Stimulated activated CD4-positive, alpha-beta T cell treated with anti-CD3 and anti-CD28 coated beads, Interleukin-4, amount 100 ng/mL, for 48 hours (primary cell): ENCODE measurements at regions not wholly inside any gene's neighbourhood (a gene's known extent, or its start where the extent isn't known, plus 50 kb on each side); places are given as distances from the start of the nearest gene placed in this dataset.

Experiments used
- DNase-seq, 2 donors: peaks; one replicate each; pipeline ENCODE4 v3.0.0-alpha.2; 2020; ENCODE audit warnings: low read depth in 2 of 2

GRCh38 chr2:207257251-207258250, 91.8 kb upstream of the KLF7 start:
- no peak for DNase-seq

GRCh38 chr2:207258263-207258991, 92.7 kb upstream of the KLF7 start:
- DNase-seq: no peak

DNA sequence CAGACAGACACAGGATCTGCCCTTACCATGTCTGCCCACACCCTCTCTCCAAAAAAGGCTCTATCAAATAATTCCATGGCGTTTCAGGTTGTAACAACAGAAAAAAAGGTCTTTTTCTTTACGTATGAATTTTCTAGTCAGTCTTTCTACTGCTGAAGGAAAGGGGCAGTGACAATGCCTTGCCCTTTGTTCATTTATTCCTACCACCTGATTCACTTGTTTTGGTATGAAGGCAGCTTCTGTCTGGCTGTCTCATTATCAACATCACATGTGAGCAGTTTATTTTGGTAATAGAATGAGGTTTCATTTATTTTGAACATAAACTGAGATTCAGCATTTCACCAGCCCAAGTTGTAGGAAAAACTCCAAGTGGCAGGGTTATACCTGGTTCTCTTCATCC, 94.3 kb upstream of the KLF7 start:
- DNase-seq: no peak

DNA sequence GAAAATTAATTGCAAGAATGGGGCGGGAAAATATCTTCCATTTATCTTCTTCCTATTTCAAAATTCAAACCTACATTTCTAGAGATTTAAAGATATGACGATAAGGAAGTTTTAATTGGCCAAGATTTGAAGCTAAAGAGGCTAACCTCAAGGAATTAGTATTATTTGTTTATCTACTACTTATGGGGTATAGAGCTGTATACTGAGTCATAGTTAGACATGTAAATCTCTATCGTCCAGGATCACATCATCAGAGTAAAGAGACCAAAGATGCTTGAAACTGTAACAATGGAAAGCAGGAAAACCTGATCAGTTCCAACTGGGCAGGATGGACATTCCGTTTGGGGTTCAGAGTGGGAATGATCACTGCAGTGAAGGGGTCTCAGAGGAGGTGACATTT, 95.2 kb upstream of the KLF7 start:
- no peak for DNase-seq

- no peak for DNase-seq
Observed at GRCh38 chr2:207264310-207264709, 98.6 kb upstream of the KLF7 start.

DNA sequence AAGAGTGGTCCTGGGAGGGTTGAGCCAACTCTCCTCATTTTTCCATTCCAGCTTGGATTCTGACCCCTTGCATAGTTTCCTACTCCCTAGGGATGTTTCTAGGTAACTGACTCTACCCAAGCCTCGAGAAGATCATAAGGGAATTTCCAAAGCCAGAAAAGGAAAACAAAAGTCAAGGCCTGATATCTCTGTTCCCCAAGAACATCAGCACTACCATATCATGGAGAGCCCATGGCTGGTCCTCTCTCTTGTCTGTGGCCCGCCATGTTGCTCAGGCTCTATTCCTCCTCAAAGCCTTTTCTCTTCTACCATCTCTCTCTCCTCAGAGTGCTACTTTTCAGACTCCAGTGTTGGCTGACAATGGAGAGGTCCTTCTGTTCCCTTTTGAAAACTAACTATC, 99.6 kb upstream of the KLF7 start:
- no peak for DNase-seq

DNA sequence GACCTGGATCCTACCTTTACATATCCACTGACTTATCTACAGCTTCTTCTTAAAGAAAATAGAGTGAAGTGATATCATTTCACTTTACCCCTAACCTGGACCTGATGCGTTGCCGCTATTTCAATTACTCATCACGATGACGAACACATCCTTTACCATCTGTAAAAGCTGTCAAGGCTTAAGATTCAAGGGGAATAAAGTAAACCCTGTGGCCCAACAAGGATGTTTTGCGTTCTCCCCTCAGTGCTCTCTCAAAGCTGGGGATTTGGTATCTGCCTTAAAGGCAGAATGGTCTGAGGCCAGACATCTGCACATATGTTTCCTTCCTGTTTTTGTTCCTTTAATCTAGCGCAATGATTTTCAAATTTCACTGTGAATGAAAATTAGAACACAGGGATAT, 100.1 kb upstream of the KLF7 start:
- no peak for DNase-seq

- DNase-seq: no peak
Observed at GRCh38 chr2:207266648-207267047, 100.9 kb upstream of the KLF7 start.

- DNase-seq: no peak
Observed at GRCh38 chr2:207269038-207269437, 103.3 kb upstream of the KLF7 start.

GRCh38 chr2:207274530-207275189, 108.9 kb upstream of the KLF7 start:
- DNase-seq: no peak

DNA sequence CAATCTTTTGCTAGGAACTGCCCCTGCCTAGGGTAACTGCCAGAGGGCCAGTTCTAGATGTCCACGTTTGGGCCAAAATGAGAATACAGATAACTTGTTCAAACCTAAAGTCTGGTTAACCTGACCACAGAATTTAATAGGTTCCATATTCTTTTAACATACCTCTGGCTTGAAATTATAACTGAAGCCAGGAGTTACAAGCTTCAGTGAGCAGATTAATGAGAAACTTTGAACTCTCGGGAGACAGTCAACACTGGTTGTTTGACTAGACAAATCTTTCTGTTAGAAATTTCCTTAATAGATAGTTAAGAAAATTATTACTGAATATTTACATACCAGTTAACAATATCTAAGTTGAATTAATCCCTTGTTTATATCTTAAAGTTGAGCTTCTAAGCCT, 110.0 kb upstream of the KLF7 start:
- DNase-seq: no peak

DNA sequence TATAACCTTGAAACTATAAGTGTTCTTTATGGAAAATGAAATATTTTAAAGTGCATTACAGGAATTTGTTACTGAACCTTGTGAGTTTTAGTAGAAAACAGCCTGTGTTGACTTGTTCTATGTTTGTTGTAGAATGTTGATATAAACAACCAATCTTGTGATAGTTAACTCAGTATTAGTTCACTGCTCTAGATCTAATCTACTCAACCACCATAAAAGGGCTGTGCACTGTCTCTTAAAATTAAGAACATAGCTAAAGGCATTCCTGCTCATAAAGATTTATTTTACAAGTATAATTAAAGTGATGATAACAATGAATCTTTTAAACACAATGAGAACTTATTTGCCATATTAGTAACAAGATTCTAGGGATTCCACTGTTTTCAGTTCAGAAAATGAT, 110.5 kb upstream of the KLF7 start:
- no peak for DNase-seq

GRCh38 chr2:207276858-207277257, 111.1 kb upstream of the KLF7 start:
- DNase-seq: no peak

DNA sequence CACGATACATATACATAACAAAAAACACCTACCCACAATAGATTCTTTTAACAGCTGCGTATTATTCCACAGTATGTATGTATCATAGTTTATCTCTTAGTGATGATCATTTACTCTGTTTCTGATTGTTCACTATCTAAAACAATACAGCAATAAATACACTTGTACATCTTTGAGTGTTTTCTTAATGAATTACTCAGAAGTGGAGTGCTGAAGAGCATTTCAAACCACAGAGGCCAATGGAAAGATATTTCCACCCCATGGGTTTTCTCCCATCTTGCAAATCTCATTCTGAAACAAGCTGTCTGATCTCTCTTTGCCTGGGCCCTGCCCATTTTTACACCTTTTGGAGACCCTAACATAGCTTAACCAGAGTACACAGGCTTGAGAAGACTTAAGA, 113.8 kb upstream of the KLF7 start:
- no peak for DNase-seq

GRCh38 chr2:207281436-207281835, 115.7 kb upstream of the KLF7 start:
- no peak for DNase-seq

DNA sequence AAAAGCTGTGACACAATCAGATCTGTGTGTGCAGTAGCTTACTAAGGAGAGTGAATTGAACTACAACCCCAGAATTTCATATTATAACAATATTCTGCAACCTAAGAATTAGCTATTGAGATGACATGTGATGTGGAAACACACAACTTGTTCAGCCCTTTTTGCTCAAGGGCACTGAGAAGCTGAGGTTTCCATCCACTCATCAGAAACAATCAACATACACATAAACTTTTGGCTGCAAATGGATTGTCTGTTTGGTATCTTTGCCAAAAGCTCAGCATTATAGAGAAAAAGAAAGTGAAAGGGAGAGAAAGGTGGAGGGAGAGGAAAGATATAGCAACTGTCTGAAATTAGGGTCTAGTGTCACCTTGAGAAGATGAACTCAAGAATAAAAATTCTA, 117.2 kb upstream of the KLF7 start:
- DNase-seq: no peak

- DNase-seq: peak in 1 of 2 donors; percentile 5
Observed at GRCh38 chr2:207283356-207283755, 117.6 kb upstream of the KLF7 start.

- no peak for DNase-seq
Observed at GRCh38 chr2:207284556-207285472, 119.1 kb upstream of the KLF7 start.

- DNase-seq: no peak
Observed at GRCh38 chr2:207285473-207285815, 119.7 kb upstream of the KLF7 start.

DNA sequence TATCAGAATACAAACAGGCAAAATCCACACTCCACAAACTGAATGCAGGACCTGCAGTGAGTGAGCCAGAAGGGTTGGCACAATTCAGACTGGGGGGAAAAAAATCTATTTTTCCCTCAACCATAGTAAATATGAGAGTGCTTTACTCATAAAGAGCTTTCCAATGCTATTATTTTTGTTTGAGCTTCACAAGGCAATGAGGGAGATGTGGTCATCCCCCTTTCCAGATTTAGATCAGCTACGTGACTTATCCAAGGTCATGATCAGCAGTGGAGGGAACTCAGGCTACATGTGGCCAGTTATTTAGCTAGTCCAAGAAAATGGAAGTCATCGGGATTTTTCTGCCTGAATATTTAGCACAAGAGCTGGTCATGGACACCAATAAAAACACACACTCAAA, 120.4 kb upstream of the KLF7 start:
- no peak for DNase-seq

GRCh38 chr2:207288628-207289027, 122.9 kb upstream of the KLF7 start:
- DNase-seq: peak in 1 of 2 donors; percentile 38
